HG03060 (cell line): ENCODE measurements at regions not wholly inside any gene's neighbourhood (a gene's known extent, or its start where the extent isn't known, plus 50 kb on each side); places are given as distances from the start of the nearest gene placed in this dataset.

Experiments
- ATAC-seq: cut with Tn5 transposase; IDR thresholded peaks from one replicate; pipeline ENCODE4 v1.9.1; 2021; ENCODE audit warnings: low read depth, moderate number of reproducible peaks; ENCODE audit not compliant: unreplicated experiment

GRCh38 chr9:106621313-106622163, 241.4 kb upstream of the ZNF462 start:
- ATAC-seq = no peak

- ATAC-seq = no peak
These were observed 240.8 kb upstream of the ZNF462 start for GRCh38 chr9:106622164-106622487.

- no peak for ATAC-seq
These were observed 239.4 kb upstream of the ZNF462 start for GRCh38 chr9:106623558-106623957.

GRCh38 chr9:106625259-106625789, 237.6 kb upstream of the ZNF462 start:
- ATAC-seq = no peak

GRCh38 chr9:106626936-106627335, 236.0 kb upstream of the ZNF462 start:
- no peak for ATAC-seq

- no peak for ATAC-seq
These were observed 230.3 kb upstream of the ZNF462 start for GRCh38 chr9:106632621-106633020.

GRCh38 chr9:106634183-106634582, 228.8 kb upstream of the ZNF462 start:
- ATAC-seq = no peak

- no peak for ATAC-seq
These were observed 228.3 kb upstream of the ZNF462 start for GRCh38 chr9:106634641-106635040.

- no peak for ATAC-seq
These were observed 225.5 kb upstream of the ZNF462 start for GRCh38 chr9:106637486-106637885.

GRCh38 chr9:106639873-106640568, 222.9 kb upstream of the ZNF462 start:
- no peak for ATAC-seq

- no peak for ATAC-seq
These were observed 219.6 kb upstream of the ZNF462 start for GRCh38 chr9:106643211-106643930.

- ATAC-seq = no peak
These were observed 218.3 kb upstream of the ZNF462 start for GRCh38 chr9:106644661-106645060.

- ATAC-seq = no peak
These were observed 214.2 kb upstream of the ZNF462 start for GRCh38 chr9:106648799-106649198.

- no peak for ATAC-seq
These were observed 213.3 kb upstream of the ZNF462 start for GRCh38 chr9:106649664-106650063.

- no peak for ATAC-seq
These were observed 209.8 kb upstream of the ZNF462 start for GRCh38 chr9:106653213-106653612.

GRCh38 chr9:106655966-106656365, 207.0 kb upstream of the ZNF462 start:
- ATAC-seq = no peak

- no peak for ATAC-seq
These were observed 205.0 kb upstream of the ZNF462 start for GRCh38 chr9:106657926-106658325.

GRCh38 chr9:106668534-106668933, 194.4 kb upstream of the ZNF462 start:
- no peak for ATAC-seq

GRCh38 chr9:106669835-106670234, 193.1 kb upstream of the ZNF462 start:
- no peak for ATAC-seq

- no peak for ATAC-seq
These were observed 192.5 kb upstream of the ZNF462 start for GRCh38 chr9:106670418-106670817.

- ATAC-seq = no peak
These were observed 187.2 kb upstream of the ZNF462 start for GRCh38 chr9:106675780-106676179.
